Neural cell (in vitro differentiated cells): ENCODE measurements at regions not wholly inside any gene's neighbourhood (a gene's known extent, or its start where the extent isn't known, plus 50 kb on each side); places are given as distances from the start of the nearest gene placed in this dataset.

Experiments
- H2AFZ ChIP-seq: fragments of 200-600, 300-800 bp; sonication (generic), shearing (Covaris generic); 2 replicates; pipeline ENCODE4 v1.6.0; 2014; ENCODE audit warnings: low read depth, mild to moderate bottlenecking, antibody characterized with exemption, low read length, moderate library complexity
- H3F3A ChIP-seq: fragments of 200-600 bp; shearing (Covaris generic); 2 replicates; pipeline ENCODE4 v1.6.1; 2016; ENCODE audit warnings: mild to moderate bottlenecking, moderate library complexity, mixed read lengths, antibody characterized with exemption, low read length; ENCODE audit not compliant: insufficient read depth, poor library complexity, severe bottlenecking
- H3K27ac ChIP-seq: fragments of 200-600, 300-800 bp; sonication (generic), shearing (Covaris generic); 2 replicates; pipeline ENCODE4 v1.5.1; 2014; ENCODE audit warnings: mild to moderate bottlenecking, low read length, moderate library complexity
- H3K27me3 ChIP-seq: fragments of 300-800, 200-600 bp; sonication (generic), shearing (Covaris generic); 2 replicates; pipeline ENCODE4 v1.6.0; 2014; ENCODE audit warnings: mild to moderate bottlenecking, low read depth, low read length, moderate library complexity; ENCODE audit not compliant: insufficient read depth
- H3K36me3 ChIP-seq: fragments of 300-800, 200-600 bp; sonication (generic), shearing (Covaris generic); 2 replicates; pipeline ENCODE4 v1.5.1; 2014; ENCODE audit warnings: mild to moderate bottlenecking, antibody characterized with exemption, low read length, moderate library complexity; ENCODE audit not compliant: insufficient read depth
- H3K4me2 ChIP-seq: fragments of 300-800, 200-600 bp; sonication (generic), shearing (Covaris generic); 2 replicates; pipeline ENCODE4 v1.6.0; 2014; ENCODE audit warnings: mild to moderate bottlenecking, low read length
- H3K4me3 ChIP-seq: fragments of 300-800, 200-600 bp; sonication (generic), shearing (Covaris generic); 2 replicates; pipeline ENCODE4 v1.5.1; 2014; ENCODE audit warnings: mild to moderate bottlenecking, low read length, moderate library complexity
- H3K79me2 ChIP-seq: fragments of 200-600 bp; shearing (Covaris generic); replicated peaks from 2 replicates; pipeline ENCODE4 v1.6.0; 2014; ENCODE audit warnings: mild to moderate bottlenecking, low read length, moderate library complexity; ENCODE audit not compliant: insufficient read depth
- H3K9ac ChIP-seq: fragments of 300-800, 200-600 bp; sonication (generic), shearing (Covaris generic); 2 replicates; pipeline ENCODE4 v1.6.1; 2016; ENCODE audit warnings: mild to moderate bottlenecking, low read length, mixed read lengths
- H3K9me2 ChIP-seq: fragments of 200-600 bp; shearing (Covaris generic); 2 replicates; pipeline ENCODE4 v1.6.1; 2016; ENCODE audit warnings: mild to moderate bottlenecking, low read length, mixed read lengths; ENCODE audit not compliant: insufficient read depth
- H3K9me3 ChIP-seq: fragments of 200-600, 300-800 bp; sonication (generic), shearing (Covaris generic); 2 replicates; pipeline ENCODE4 v1.6.1; 2016; ENCODE audit warnings: mild to moderate bottlenecking, mixed run types, low read length, moderate library complexity, mixed read lengths
- H4K20me1 ChIP-seq: fragments of 200-600 bp; shearing (Covaris generic); 2 replicates; pipeline ENCODE4 v1.6.1; 2016; ENCODE audit warnings: mild to moderate bottlenecking, mixed run types; ENCODE audit not compliant: insufficient read depth
- EP300 ChIP-seq: fragments of 450-650 bp; conservative IDR thresholded peaks from 2 replicates; pipeline ENCODE4 v1.6.1; 2014; ENCODE audit warnings: antibody characterized with exemption, mild to moderate bottlenecking, moderate library complexity; ENCODE audit not compliant: poor library complexity, severe bottlenecking
- EZH2 ChIP-seq: fragments of 200-600, 300-800 bp; shearing (Covaris generic), sonication (generic); IDR thresholded peaks from 2 replicates; pipeline ENCODE4 v1.6.1; 2014; ENCODE audit warnings: antibody characterized with exemption, low read length, borderline replicate concordance, mild to moderate bottlenecking; ENCODE audit not compliant: insufficient read depth, poor library complexity, severe bottlenecking
- MXI1 ChIP-seq: fragments of 450-650 bp; conservative IDR thresholded peaks from 2 replicates; pipeline ENCODE4 v1.6.1; 2014; ENCODE audit warnings: antibody characterized with exemption, mild to moderate bottlenecking; ENCODE audit not compliant: poor library complexity, severe bottlenecking
- POLR2AphosphoS5 ChIP-seq: IDR thresholded peaks from 2 replicates; pipeline ENCODE4 v1.6.1; 2012
- RAD21 ChIP-seq: fragments of 450-650 bp; conservative IDR thresholded peaks from 2 replicates; pipeline ENCODE4 v1.6.1; 2014; ENCODE audit warnings: antibody characterized with exemption, mild to moderate bottlenecking, moderate library complexity
- SMC3 ChIP-seq: fragments of 450-650 bp; conservative IDR thresholded peaks from 2 replicates; pipeline ENCODE4 v1.6.1; 2014; ENCODE audit warnings: antibody characterized with exemption, mild to moderate bottlenecking, moderate library complexity; ENCODE audit not compliant: poor library complexity
- TAF1 ChIP-seq: IDR thresholded peaks from 2 replicates; pipeline ENCODE4 v1.6.1; 2012; ENCODE audit warnings: low read depth
- TF ChIP-seq, protein P1 (sequence below): IDR thresholded peaks from 2 replicates; pipeline ENCODE4 v1.6.1; 2012; ENCODE audit warnings: borderline replicate concordance
- TF ChIP-seq, protein P2 (sequence below): fragments of 450-650 bp; IDR thresholded peaks from 2 replicates; pipeline ENCODE4 v1.5.1; 2014; ENCODE audit warnings: antibody characterized with exemption, mild to moderate bottlenecking, moderate library complexity; ENCODE audit not compliant: poor library complexity, severe bottlenecking

DNA sequence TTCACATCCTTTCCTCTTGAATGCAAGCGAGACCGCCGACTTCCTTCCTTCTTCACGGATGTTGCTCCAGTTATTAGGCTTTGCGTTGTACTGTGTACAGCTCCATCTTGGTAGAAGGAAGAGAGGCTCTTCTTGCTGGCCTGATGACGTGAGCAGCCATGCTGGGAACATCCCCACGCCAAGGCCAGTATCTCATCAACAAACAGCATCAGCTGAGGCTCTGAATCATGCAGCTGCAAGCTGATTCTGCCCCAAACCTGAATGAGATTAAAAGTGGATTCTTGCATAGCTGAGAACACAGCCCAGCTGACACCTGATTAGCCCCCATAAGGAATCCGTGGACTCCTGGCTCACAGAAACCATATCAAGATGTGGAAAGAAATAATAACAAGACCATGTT lies 809.6 kb downstream of the EFNB2 start:
- Histone ChIP-seq H3K4me3 (no peak overlapping the region), H3K9ac (no peak overlapping the region), H4K20me1 (no peaks in the 10 kb centered on the region), H3K27ac (no peak overlapping the region), H3K79me2 (no peaks in the 10 kb centered on the region), H3K27me3 (no peaks in the 10 kb centered on the region), H3K9me2 (no peaks in the 10 kb centered on the region), H2AFZ (no peak overlapping the region), H3K9me3 (no peaks in the 10 kb centered on the region), H3K4me2 (no peak overlapping the region), H3F3A (no peaks in the 10 kb centered on the region), H3K36me3 (no peaks in the 10 kb centered on the region)
- no peak for TF ChIP-seq EP300
- TF ChIP-seq TAF1 = no peak
- TF ChIP-seq, protein P1, sequence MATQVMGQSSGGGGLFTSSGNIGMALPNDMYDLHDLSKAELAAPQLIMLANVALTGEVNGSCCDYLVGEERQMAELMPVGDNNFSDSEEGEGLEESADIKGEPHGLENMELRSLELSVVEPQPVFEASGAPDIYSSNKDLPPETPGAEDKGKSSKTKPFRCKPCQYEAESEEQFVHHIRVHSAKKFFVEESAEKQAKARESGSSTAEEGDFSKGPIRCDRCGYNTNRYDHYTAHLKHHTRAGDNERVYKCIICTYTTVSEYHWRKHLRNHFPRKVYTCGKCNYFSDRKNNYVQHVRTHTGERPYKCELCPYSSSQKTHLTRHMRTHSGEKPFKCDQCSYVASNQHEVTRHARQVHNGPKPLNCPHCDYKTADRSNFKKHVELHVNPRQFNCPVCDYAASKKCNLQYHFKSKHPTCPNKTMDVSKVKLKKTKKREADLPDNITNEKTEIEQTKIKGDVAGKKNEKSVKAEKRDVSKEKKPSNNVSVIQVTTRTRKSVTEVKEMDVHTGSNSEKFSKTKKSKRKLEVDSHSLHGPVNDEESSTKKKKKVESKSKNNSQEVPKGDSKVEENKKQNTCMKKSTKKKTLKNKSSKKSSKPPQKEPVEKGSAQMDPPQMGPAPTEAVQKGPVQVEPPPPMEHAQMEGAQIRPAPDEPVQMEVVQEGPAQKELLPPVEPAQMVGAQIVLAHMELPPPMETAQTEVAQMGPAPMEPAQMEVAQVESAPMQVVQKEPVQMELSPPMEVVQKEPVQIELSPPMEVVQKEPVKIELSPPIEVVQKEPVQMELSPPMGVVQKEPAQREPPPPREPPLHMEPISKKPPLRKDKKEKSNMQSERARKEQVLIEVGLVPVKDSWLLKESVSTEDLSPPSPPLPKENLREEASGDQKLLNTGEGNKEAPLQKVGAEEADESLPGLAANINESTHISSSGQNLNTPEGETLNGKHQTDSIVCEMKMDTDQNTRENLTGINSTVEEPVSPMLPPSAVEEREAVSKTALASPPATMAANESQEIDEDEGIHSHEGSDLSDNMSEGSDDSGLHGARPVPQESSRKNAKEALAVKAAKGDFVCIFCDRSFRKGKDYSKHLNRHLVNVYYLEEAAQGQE = no peak
- no peak for TF ChIP-seq EZH2
- no peak for TF ChIP-seq SMC3
- TF ChIP-seq, protein P2, sequence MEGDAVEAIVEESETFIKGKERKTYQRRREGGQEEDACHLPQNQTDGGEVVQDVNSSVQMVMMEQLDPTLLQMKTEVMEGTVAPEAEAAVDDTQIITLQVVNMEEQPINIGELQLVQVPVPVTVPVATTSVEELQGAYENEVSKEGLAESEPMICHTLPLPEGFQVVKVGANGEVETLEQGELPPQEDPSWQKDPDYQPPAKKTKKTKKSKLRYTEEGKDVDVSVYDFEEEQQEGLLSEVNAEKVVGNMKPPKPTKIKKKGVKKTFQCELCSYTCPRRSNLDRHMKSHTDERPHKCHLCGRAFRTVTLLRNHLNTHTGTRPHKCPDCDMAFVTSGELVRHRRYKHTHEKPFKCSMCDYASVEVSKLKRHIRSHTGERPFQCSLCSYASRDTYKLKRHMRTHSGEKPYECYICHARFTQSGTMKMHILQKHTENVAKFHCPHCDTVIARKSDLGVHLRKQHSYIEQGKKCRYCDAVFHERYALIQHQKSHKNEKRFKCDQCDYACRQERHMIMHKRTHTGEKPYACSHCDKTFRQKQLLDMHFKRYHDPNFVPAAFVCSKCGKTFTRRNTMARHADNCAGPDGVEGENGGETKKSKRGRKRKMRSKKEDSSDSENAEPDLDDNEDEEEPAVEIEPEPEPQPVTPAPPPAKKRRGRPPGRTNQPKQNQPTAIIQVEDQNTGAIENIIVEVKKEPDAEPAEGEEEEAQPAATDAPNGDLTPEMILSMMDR = no peak
- no peak for TF ChIP-seq POLR2AphosphoS5
- no peak for TF ChIP-seq MXI1
- TF ChIP-seq RAD21 = no peak

DNA sequence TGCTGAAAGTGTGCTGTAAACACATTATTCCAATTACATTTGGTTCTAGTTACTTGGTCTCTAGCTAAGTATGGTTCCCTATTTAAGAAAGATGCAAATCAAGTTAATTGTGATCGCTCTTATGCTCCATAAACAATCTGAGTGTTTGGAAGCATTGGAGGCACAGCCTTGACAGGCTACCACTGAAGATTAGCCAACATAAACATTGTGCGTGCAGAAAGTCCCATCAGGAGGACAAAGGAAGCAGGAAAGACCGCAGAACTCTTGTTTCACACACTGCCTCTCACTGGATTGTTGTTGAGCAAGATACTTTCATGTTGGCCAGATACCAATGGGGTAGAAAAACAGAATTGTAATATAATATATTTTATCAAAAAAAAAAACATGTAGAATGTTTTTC lies 814.4 kb downstream of the EFNB2 start:
- H3K4me3 ChIP-seq = no peak overlapping the region
- H3K9ac ChIP-seq = no peak overlapping the region
- H3K79me2 ChIP-seq = no peaks in the 10 kb centered on the region
- H3K9me2 ChIP-seq = no peaks in the 10 kb centered on the region
- no peaks in the 10 kb centered on the region for H3K27me3 ChIP-seq
- no peaks in the 10 kb centered on the region for H4K20me1 ChIP-seq
- no peaks in the 10 kb centered on the region for H3F3A ChIP-seq
- no peak for TF ChIP-seq EZH2
- TF ChIP-seq SMC3 = no peak
- TF ChIP-seq EP300 = no peak
- TF ChIP-seq MXI1 = no peak
- TF ChIP-seq, protein P2 = no peak
- TF ChIP-seq, protein P1 = no peak
- TF ChIP-seq TAF1 = no peak
- no peak for TF ChIP-seq POLR2AphosphoS5
- no peak for TF ChIP-seq RAD21
- H3K27ac ChIP-seq = no peak overlapping the region
- no peak overlapping the region for H2AFZ ChIP-seq
- no peaks in the 10 kb centered on the region for H3K9me3 ChIP-seq
- H3K4me2 ChIP-seq = no peak overlapping the region
- no peaks in the 10 kb centered on the region for H3K36me3 ChIP-seq
